Activated CD4-positive, alpha-beta T cell treated with anti-CD3 and anti-CD28 coated beads, Interleukin-2, amount 50 U/mL, for 4 hours (primary cell): ENCODE measurements at regions not wholly inside any gene's neighbourhood (a gene's known extent, or its start where the extent isn't known, plus 50 kb on each side); places are given as distances from the start of the nearest gene placed in this dataset.

ENCODE experiments used
- DNase-seq, 2 experiments: peaks; one replicate each; pipeline ENCODE4 v3.0.0-alpha.2; 2020

GRCh38 chr16:59179446-59180082, 445.4 kb upstream of the GOT2 start:
- DNase-seq = no peak

DNA sequence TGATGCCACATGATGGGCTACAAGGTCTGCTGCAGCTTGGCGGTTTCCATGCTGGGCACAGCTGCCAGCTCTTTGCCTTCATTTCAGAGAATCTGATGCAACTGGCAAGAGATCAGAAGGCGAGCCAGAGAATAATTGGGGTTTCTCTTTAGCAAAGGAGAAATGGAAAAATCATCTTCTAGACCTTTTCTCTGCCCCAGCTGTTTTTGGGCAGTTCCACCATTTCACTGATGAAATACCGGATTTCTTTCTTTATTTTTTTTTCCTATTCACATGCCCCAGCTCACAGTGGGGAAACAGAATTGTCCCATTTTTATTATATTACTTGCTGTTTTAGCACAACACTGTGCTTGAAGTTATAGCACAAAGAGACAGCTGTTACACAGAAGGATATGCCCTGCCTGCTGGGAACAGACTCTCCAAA, 439.3 kb upstream of the GOT2 start:
- no peak for DNase-seq

DNA sequence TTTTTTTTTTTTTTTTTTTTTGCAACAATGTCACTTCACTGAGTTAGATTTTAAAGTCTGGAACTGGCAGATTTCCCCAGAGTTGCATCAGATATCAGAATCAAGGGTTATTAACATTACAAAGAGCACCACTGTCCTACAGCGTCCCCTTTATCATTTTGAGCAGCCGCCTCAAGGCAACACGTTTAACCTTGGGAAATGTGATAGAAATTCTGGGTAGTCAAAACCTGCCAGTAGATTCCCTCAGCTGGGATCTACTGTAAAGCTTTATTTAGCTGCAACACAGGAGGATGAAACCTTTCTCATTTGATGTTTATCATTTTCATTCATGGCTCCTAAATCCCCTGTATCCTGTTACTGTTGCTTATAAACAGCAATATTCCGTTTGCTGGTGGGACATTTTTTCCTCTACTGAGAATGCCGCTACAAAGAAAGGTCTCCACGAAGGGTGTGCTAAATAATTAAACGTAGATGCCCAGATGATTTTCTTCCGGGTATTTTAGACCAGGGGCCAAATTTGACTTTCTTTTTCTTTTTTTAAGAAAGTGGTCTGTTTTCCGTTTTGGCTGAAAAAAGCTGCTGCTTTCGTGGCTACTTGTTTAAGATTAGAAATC, 436.1 kb upstream of the GOT2 start:
- no peak for DNase-seq

GRCh38 chr16:59169168-59169567, 435.1 kb upstream of the GOT2 start:
- DNase-seq = no peak

GRCh38 chr16:59168461-59169114, 434.5 kb upstream of the GOT2 start:
- no peak for DNase-seq

DNA sequence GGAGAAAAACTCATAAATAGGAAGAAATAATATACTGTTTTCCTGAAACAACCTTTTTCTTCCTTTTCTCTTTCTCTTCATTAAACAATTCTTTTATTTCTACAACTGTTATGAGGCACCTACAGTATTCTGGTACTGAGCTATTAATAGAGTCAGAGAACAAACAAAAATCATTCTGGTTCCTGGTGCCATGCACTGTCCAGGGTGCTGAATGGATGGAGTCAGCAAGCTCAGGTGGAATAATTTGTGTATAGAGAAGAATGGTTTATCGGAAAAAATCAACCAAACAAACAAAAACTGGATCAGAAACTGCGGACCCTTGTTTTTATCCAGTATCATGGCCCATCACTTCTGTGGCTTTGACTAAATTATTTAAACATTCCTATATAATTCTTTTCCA, 430.3 kb upstream of the GOT2 start:
- DNase-seq = no peak

DNA sequence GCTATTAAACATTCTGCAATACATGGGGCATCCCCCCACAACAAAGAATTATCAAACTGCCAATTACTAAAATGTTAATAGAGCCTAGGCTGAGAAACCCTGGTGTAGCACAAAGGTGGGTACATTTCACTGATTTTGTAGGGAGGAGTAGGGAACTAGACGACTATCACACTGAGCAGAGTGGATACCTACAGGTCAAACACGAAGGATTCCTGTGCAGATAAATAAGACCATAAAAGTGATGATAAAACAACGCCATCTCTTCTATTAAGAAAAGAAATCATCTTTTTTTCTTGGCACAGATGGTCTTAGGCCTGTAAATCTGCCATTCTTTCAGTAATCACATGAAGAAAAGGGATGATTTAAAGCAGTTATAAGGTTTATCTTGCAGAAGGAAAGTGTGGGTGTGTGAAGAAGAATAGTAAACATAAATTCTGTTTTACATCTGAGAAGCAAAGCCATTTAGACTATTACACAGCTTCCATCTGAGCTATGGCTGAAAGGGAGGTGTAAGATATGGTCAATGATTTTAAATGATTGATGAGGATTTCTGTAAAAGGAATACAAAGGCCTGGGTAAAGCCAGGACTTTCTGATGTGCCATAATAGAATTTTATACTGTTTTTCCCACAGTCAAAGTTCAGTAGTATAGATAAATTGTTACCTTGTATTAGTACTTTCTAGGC, 429.4 kb upstream of the GOT2 start:
- no peak for DNase-seq

DNA sequence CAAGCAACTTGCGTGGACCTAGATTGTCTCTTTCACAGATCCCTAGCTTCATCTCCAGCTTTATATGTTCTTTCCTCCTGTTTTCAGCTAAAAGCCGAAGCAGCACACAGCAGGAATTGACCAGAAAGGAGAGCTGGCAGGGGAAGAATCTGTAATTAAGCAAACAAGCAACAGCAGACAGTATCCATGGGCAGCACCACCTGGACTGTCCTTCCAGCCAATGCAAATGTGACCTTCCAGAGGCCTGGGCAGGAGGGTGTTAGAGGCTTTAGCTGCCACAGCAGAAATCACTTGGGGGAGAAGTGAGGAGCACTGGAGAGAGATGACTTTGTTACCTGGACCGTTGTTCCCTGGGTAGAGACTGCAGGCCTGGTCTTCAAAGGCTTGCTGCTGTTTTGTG, 427.6 kb upstream of the GOT2 start:
- no peak for DNase-seq

DNA sequence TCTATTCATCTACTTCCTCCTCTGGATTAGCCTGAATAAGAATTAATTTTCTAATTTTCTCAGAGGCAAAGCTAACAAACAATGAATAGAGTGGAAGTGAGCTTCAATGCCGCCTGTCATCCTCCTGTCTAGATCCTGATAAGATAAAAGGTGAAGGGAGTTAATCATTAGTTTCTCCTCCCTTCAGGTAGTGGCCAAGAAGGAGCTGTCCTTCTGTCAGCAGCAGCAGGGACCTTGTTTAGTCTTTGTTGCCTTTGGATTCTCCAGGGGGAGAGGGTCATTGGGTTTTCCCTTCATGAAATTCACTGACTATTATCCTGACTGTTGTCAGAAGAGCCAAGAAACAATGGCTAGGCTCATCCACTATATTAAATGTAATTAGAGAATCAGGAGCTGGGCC, 420.2 kb upstream of the GOT2 start:
- DNase-seq = no peak

DNA sequence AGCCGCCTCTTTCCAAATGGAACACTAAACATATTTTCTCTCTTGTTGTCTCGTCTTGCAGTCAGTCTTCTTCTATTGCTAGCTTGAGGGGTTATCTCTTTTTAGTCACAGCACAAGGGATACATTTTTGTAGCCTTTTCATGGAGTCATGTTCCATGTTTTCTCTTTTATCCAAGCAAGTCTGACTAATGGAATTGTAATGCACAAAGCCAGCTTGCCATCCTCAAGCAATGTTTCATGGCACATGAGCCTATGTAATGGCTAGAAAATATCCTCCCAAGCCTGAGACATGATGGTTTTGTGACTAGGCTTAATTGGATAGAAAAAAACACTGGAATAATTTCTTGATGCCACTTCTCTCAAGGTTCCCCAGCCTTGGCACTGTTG, 414.6 kb upstream of the GOT2 start:
- no peak for DNase-seq

- DNase-seq = no peak
Observed at GRCh38 chr16:59148056-59148768, 414.1 kb upstream of the GOT2 start.

DNA sequence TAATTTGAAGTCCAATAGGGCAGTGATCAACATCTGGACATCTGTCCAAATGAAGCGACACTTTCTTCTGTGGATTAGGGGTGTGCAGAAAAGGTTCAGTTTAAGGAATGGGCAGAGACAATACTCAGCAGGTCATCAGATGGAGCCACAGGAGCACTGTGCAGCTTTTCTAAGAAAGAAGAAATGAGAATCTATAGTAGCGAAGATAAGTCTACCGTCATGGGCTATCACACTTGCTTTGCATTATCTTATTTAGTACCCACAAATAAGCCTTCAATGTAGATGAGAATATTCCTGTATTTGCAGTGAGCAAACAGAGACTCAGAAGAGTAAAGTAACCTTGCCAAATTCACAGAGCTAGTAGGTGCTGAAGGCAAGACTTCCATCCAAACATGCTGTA, 412.0 kb upstream of the GOT2 start:
- DNase-seq = no peak

DNA sequence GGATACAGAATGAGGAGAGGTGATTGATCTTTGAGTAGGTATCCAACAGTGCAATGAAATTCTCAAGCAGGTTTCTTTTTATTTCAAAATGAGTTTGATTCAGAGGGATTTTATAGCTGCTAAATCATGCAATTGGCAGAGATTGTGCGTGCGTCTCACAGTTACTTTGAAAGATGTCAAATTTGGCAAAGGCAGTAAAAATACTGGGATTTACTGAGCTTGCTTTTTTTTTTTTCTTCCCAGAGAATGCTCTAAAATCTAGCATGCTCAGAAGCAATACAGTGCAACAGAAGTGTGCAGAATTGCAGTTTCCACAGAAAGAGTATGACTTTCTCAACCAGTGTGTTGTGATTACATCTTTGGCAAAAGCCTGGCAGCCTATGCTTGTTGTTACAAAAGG, 410.7 kb upstream of the GOT2 start:
- no peak for DNase-seq

- no peak for DNase-seq
Observed at GRCh38 chr16:59144326-59144725, 410.2 kb upstream of the GOT2 start.

GRCh38 chr16:59126486-59126885, 392.4 kb upstream of the GOT2 start:
- no peak for DNase-seq

DNA sequence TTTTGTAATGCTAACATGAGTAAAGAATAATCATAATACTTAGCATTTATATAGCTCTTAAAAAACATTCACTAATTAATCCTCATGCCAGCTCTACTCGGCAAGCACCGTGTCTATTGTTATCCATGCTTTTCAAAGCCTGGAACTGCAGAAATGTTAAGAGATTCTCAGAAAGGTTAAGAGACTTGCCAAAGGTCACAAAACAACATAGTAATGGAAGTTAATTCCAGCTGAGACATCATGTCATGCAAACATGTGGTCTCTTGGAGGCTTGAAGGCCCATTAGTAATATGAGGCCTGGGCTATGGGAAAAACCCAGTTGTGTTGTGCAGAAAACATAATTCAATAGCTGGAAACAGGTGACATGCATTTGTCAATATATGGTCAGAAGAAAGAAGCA, 389.9 kb upstream of the GOT2 start:
- no peak for DNase-seq

- DNase-seq = no peak
Observed at GRCh38 chr16:59123479-59123878, 389.4 kb upstream of the GOT2 start.

- no peak for DNase-seq
Observed at GRCh38 chr16:59122262-59122537, 388.1 kb upstream of the GOT2 start.

DNA sequence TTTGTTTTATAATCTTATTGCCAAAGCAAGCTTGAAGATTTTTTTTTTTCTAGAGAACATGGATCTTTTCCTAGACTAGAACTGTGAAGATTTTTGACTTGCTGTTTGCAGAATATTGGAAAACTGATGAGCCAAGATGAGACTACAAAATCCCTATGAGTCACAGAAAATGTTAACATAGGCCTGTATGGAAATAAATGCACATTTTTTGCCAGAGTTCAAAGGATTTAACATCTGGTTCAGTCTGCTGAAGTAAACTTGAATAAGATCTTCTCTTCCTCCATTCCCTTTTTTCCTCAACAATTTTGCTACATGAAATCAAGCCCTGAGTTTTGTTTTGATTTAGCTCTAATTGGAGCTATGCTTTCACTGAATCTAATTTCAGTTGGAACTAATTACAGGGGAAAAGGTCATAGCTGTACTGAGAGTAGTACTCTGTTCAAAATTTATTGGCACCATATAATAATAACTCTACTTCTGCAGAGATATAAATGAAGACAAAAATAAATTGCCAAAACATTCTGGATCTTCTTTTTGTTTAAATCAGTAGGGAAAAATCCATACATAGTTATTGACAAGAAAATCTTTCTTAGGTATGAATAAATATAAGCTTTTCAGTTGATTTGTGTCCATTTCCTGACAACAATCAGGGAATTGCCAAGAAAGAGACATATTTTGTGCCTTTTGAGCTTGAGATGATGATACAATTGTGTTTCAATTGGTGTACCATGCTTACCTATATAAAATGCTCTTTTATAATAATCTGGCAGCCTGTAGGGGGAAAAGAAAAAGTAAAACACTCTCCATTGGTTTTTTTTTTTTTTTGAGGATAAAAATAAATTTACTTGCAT, 387.5 kb upstream of the GOT2 start:
- no peak for DNase-seq

DNA sequence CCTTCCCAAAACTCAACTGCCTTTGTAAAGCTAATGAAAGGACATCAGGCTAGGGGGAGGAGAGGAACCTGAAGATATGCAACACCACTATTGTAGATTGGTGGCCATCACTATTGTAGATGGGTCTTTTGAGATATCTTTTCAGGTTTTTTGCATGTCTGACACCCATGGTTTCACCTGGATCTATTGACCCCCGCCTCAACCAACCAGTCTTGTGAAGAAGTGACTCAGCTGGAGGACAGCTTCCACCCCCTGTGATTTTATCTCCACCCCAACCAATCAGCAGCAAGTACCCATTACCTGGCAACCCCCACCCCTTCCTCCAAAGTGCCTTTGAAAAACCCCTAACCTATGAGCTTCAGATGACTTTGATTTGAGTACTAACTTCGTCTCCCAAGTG, 382.6 kb upstream of the GOT2 start:
- DNase-seq = no peak

- DNase-seq = no peak
Observed at GRCh38 chr16:59114790-59115189, 380.7 kb upstream of the GOT2 start.

DNA sequence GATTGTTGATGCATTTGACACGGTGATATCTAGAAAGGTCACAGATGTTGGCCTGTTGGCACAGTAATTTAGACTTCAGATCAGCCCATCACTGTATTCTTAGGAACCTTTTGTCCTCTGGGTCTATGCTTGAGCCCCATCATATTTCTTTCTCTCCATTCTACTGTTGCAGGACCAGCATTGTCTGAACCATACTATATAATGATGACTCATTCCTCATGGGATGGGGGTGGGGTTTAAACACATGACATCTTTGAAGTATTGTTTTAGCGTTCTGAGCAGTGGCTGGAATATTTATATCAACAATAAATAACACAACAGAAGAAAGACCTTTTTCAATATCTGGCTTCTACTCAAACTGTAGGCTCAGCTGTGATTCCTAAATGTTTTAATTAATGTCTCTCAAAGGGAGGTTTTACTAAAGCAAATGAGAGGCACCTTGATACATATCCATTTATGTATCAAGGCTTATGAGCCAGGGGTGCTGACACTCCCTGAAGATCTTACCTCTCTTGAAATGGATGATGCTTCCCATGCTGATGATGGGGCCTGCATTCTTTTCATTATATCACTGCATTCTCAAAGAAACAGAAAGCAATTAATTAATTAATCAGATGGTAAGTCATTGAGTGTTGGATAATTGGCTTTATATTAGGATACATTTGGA, 379.0 kb upstream of the GOT2 start:
- no peak for DNase-seq
